Endothelial cell of umbilical vein (primary cell): ENCODE measurements at regions not wholly inside any gene's neighbourhood (a gene's known extent, or its start where the extent isn't known, plus 50 kb on each side); places are given as distances from the start of the nearest gene placed in this dataset.

Experiments
- BruUV-seq: library from RNA; stranded (reverse); fragments of 400-500 nt; replicated peaks from 2 replicates; lab custom pipeline; 2021; lab: Mats Ljungman, UMichigan
- CTCF ChIA-PET: fragments of 300-600, 350-600 bp; sonication (Branson Sonifier 250); formaldehyde crosslinking; loops from one replicate; lab custom pipeline; 2021; ENCODE audit warnings: antibody characterized with exemption, inconsistent platforms; lab: Charles Lee
- POLR2A ChIA-PET: fragments of 300-600, 350-600 bp; sonication (Branson Sonifier 250); formaldehyde crosslinking; loops from one replicate; lab custom pipeline; 2021; ENCODE audit warnings: antibody characterized with exemption, inconsistent platforms; lab: Charles Lee
- DNase-seq: peaks from one replicate; pipeline ENCODE4 v3.0.0-alpha.2; 2011; ENCODE audit warnings: low read depth, low spot score
- FAIRE-seq: peaks from 2 replicates; lab custom pipeline; 2011; peaks lifted over from hg19 to GRCh38; lab: Jason Lieb, UNC
- H2AFZ ChIP-seq: 2 replicates; pipeline ENCODE4 v1.6.0; 2012; ENCODE audit warnings: low read depth, low read length, control low read depth, inconsistent platforms
- H3K27ac ChIP-seq: 2 replicates; pipeline ENCODE4 v1.5.1; 2011; ENCODE audit warnings: low read depth, mild to moderate bottlenecking, control low read depth, low read length, moderate library complexity; ENCODE audit not compliant: insufficient read depth
- H3K27me3 ChIP-seq, 2 experiments: 2 replicates each; pipeline versions ENCODE4 v1.6.0 to v1.6.1; 2011; ENCODE audit warnings: low read length in 2 of 2, mixed read lengths in 1 of 2; ENCODE audit not compliant: control insufficient read depth in 2 of 2, insufficient read depth in 2 of 2
- H3K36me3 ChIP-seq, 2 experiments: 2 replicates in 1 of 2; 3 replicates in 1 of 2; pipeline ENCODE4 v1.5.1; 2011; ENCODE audit warnings: low read length in 2 of 2, mild to moderate bottlenecking in 1 of 2, moderate library complexity in 1 of 2; ENCODE audit not compliant: control insufficient read depth in 2 of 2, insufficient read depth in 2 of 2; ENCODE audit errors: extremely low read depth in 1 of 2
- H3K4me1 ChIP-seq: 3 replicates; pipeline ENCODE4 v1.5.1; 2011; ENCODE audit warnings: mild to moderate bottlenecking, low read length; ENCODE audit not compliant: control insufficient read depth, insufficient read depth; ENCODE audit errors: extremely low read depth
- H3K4me2 ChIP-seq: 2 replicates; pipeline ENCODE4 v1.6.1; 2011; ENCODE audit warnings: low read length, control low read depth, mixed read lengths; ENCODE audit not compliant: insufficient read depth
- H3K4me3 ChIP-seq, 3 experiments: fragments of 200-600 bp in 1 of 3; sonication (generic), shearing (Covaris generic) in 1 of 3; replicated peaks in 1 of 3; 2 replicates each; pipeline ENCODE4 v1.5.1; 2011 to 2016; ENCODE audit warnings: control low read depth in 3 of 3, low read length in 3 of 3, mild to moderate bottlenecking in 2 of 3, inconsistent platforms in 1 of 3, low read depth in 1 of 3, moderate library complexity in 1 of 3; ENCODE audit not compliant: insufficient read depth in 1 of 3
- H3K79me2 ChIP-seq: 2 replicates; pipeline ENCODE4 v1.6.0; 2012; ENCODE audit warnings: low read length, inconsistent platforms; ENCODE audit not compliant: control insufficient read depth, insufficient read depth
- H3K9ac ChIP-seq: replicated peaks from 2 replicates; pipeline ENCODE3; 2011; ENCODE audit warnings: low read length, control low read depth; ENCODE audit not compliant: insufficient read depth; ENCODE audit errors: extremely low read depth
- H3K9me1 ChIP-seq: replicated peaks from 3 replicates; pipeline ENCODE4 v1.6.0; 2011; ENCODE audit warnings: mild to moderate bottlenecking, low read length; ENCODE audit not compliant: control insufficient read depth, insufficient read depth; ENCODE audit errors: extremely low read depth
- H3K9me3 ChIP-seq: replicated peaks from 2 replicates; pipeline ENCODE4 v1.5.1; 2012; ENCODE audit warnings: low read length, inconsistent platforms; ENCODE audit not compliant: control insufficient read depth, insufficient read depth
- H4K20me1 ChIP-seq: replicated peaks from 2 replicates; pipeline ENCODE3; 2011; ENCODE audit warnings: mild to moderate bottlenecking, low read length; ENCODE audit not compliant: control insufficient read depth, insufficient read depth; ENCODE audit errors: extremely low read depth
- CTCF ChIP-seq, 2 donors: IDR thresholded peaks; 1 replicate in 1 of 2; 2 replicates in 1 of 2; pipeline ENCODE4 v1.5.1; 2011; ENCODE audit warnings: low read length in 2 of 2, mild to moderate bottlenecking in 2 of 2, moderate library complexity in 2 of 2, control low read depth in 1 of 2, inconsistent platforms in 1 of 2, low read depth in 1 of 2; ENCODE audit not compliant: insufficient read depth in 1 of 2; ENCODE audit errors: extremely low read depth in 1 of 2
- EZH2 ChIP-seq: IDR thresholded peaks from 2 replicates; pipeline ENCODE4 v1.6.1; 2012; ENCODE audit warnings: borderline replicate concordance, low read depth, mild to moderate bottlenecking, moderate library complexity, low read length, inconsistent platforms; ENCODE audit not compliant: severe bottlenecking
- FOS ChIP-seq: IDR thresholded peaks from 2 replicates; pipeline ENCODE4 v1.6.1; 2011; ENCODE audit warnings: mild to moderate bottlenecking, low read length, moderate library complexity, borderline replicate concordance; ENCODE audit not compliant: insufficient read depth
- GATA2 ChIP-seq: IDR thresholded peaks from 2 replicates; pipeline ENCODE4 v1.7.0; 2011; ENCODE audit warnings: low read depth, mild to moderate bottlenecking, moderate library complexity, mixed read lengths, low read length; ENCODE audit not compliant: insufficient read length, insufficient read depth
- JUN ChIP-seq: IDR thresholded peaks from 2 replicates; pipeline ENCODE4 v1.6.1; 2011; ENCODE audit warnings: borderline replicate concordance, low read depth; ENCODE audit not compliant: insufficient read length, insufficient read depth
- MAX ChIP-seq: IDR thresholded peaks from 2 replicates; pipeline ENCODE4 v1.6.1; 2011; ENCODE audit not compliant: insufficient read depth, insufficient read length
- MYC ChIP-seq: IDR thresholded peaks from one replicate; pipeline ENCODE4 v1.6.1; 2011; ENCODE audit warnings: mild to moderate bottlenecking, low read depth, low read length
- POLR2A ChIP-seq: IDR thresholded peaks from 2 replicates; pipeline ENCODE4 v1.6.1; 2012; ENCODE audit warnings: low read depth, mild to moderate bottlenecking, control low read depth, low read length
- POLR2AphosphoS5 ChIP-seq: IDR thresholded peaks from 2 replicates; pipeline ENCODE4 v1.6.1; 2012; ENCODE audit warnings: low read depth, mild to moderate bottlenecking, control low read depth, low read length, moderate library complexity; ENCODE audit not compliant: insufficient read depth
- dilution Hi-C: fragments of 300-500 bp; cut with MboI; formaldehyde crosslinking; loops from one replicate; pipeline ENCODE4 v1.15.0; 2019; ENCODE audit warnings: low sequenced_read_pairs; ENCODE audit not compliant: extremely low pct_ligation_motif_present
- intact Hi-C: fragments of 100-400 bp; cut with micrococcal nuclease; formaldehyde crosslinking; loops from one replicate; pipeline ENCODE4 v1.10.0; 2022

GRCh38 chr1:29391362-29391880, 155.1 kb downstream of the PTPRU start:
- no peak overlapping the region for H2AFZ ChIP-seq
- FAIRE-seq (no peak), DNase-seq (no peak)
- H3K4me2 ChIP-seq, result no peak overlapping the region
- TF ChIP-seq MAX (no peak), GATA2 (no peak), FOS (no peak), CTCF (IDR thresholded peaks at IDR 0.05; ENCODE audit: extremely low read depth in 1 of 2, insufficient read depth in 1 of 2, low read depth in 1 of 2, low read length in 2 of 2) (no peak), POLR2A (no peak), EZH2 (no peak), MYC (no peak), POLR2AphosphoS5 (no peak), JUN (no peak)
- H3K79me2 ChIP-seq, result no peaks in the 10 kb centered on the region
- intact Hi-C loops (no loop called here), dilution Hi-C loops (no loop called here)
- H3K27ac ChIP-seq, result no peak overlapping the region
- ChIA-PET POLR2A (no interaction called here), CTCF (no interaction called here)
- no peak overlapping the region for H3K9ac ChIP-seq
- no peaks in the 10 kb centered on the region for H3K9me1 ChIP-seq
- BruUV-seq, result no TSS peak
- H3K27me3 ChIP-seq, result no peaks in the 10 kb centered on the region
- no peak overlapping the region for H3K4me3 ChIP-seq
- H4K20me1 ChIP-seq, result no peaks in the 10 kb centered on the region
- H3K36me3 ChIP-seq, result no peaks in the 10 kb centered on the region
- H3K9me3 ChIP-seq, result no peaks in the 10 kb centered on the region
- no peaks in the 10 kb centered on the region for H3K4me1 ChIP-seq
